DND-41 (cell line): ENCODE measurements at regions not wholly inside any gene's neighbourhood (a gene's known extent, or its start where the extent isn't known, plus 50 kb on each side); places are given as distances from the start of the nearest gene placed in this dataset.

Experiments used
- ATAC-seq: fragments of 200-7000 bp; cut with Tn5 transposase; 3 replicates; pipeline ENCODE4 v1.9.1; 2021; ENCODE audit warnings: low read depth; ENCODE audit not compliant: insufficient read depth
- DNase-seq: peaks from one replicate; pipeline ENCODE4 v3.0.0-alpha.2; 2020
- H2AFZ ChIP-seq: 2 replicates; pipeline ENCODE4 v1.6.0; 2012; ENCODE audit warnings: low read depth, low read length
- H3K27ac ChIP-seq: 2 replicates; pipeline ENCODE4 v1.5.1; 2012; ENCODE audit warnings: low read length, inconsistent platforms
- H3K27me3 ChIP-seq: fragments of 200-600 bp; sonication (generic); 2 replicates; pipeline ENCODE4 v1.6.0; 2012; ENCODE audit warnings: low read length, mild to moderate bottlenecking, inconsistent platforms; ENCODE audit not compliant: insufficient read depth, poor library complexity
- H3K36me3 ChIP-seq: 2 replicates; pipeline ENCODE4 v1.5.1; 2012; ENCODE audit warnings: low read length, inconsistent platforms; ENCODE audit not compliant: insufficient read depth
- H3K4me1 ChIP-seq: 2 replicates; pipeline ENCODE4 v1.5.1; 2012; ENCODE audit warnings: mild to moderate bottlenecking, low read length; ENCODE audit not compliant: insufficient read depth
- H3K4me2 ChIP-seq: 2 replicates; pipeline ENCODE4 v1.6.0; 2012; ENCODE audit warnings: mild to moderate bottlenecking, moderate library complexity, low read length, inconsistent platforms; ENCODE audit not compliant: insufficient read depth
- H3K4me3 ChIP-seq, 2 experiments: fragments of 200-600 bp in 1 of 2; shearing (Covaris generic) in 1 of 2; 2 replicates each; pipeline ENCODE4 v1.5.1; 2012 to 2016; ENCODE audit warnings: inconsistent platforms in 2 of 2, low read length in 2 of 2, mild to moderate bottlenecking in 2 of 2, low read depth in 1 of 2, moderate library complexity in 1 of 2
- H3K79me2 ChIP-seq: 2 replicates; pipeline ENCODE4 v1.6.0; 2012; ENCODE audit warnings: low read length, inconsistent platforms; ENCODE audit not compliant: insufficient read depth
- H3K9ac ChIP-seq: 2 replicates; pipeline ENCODE4 v1.6.0; 2012; ENCODE audit warnings: low read depth, mild to moderate bottlenecking, inconsistent platforms, low read length, moderate library complexity
- H3K9me3 ChIP-seq: 2 replicates; pipeline ENCODE4 v1.5.1; 2012; ENCODE audit warnings: low read length, moderate library complexity, mild to moderate bottlenecking, inconsistent platforms; ENCODE audit not compliant: insufficient read depth, severe bottlenecking
- H4K20me1 ChIP-seq: 2 replicates; pipeline ENCODE4 v1.6.0; 2012; ENCODE audit warnings: low read length; ENCODE audit not compliant: insufficient read depth
- CTCF ChIP-seq: IDR thresholded peaks from 2 replicates; pipeline ENCODE4 v1.5.1; 2012; ENCODE audit warnings: borderline replicate concordance, low read length, moderate library complexity, mild to moderate bottlenecking; ENCODE audit not compliant: poor library complexity, severe bottlenecking; ENCODE audit errors: extremely low read depth
- EZH2 ChIP-seq: IDR thresholded peaks from 3 replicates; pipeline ENCODE4 v1.6.1; 2012; ENCODE audit warnings: borderline replicate concordance, low read depth, mild to moderate bottlenecking, moderate library complexity, low read length, inconsistent platforms; ENCODE audit not compliant: severe bottlenecking

- no peak for TF ChIP-seq CTCF
- TF ChIP-seq EZH2 = no peak
- ATAC-seq (no peak), DNase-seq (no peak)
- no peak overlapping the region for H3K9ac ChIP-seq
- no peak overlapping the region for H2AFZ ChIP-seq
- no peaks in the 10 kb centered on the region for H3K36me3 ChIP-seq
- no peaks in the 10 kb centered on the region for H3K9me3 ChIP-seq
- no peak overlapping the region for H3K27ac ChIP-seq
- H3K4me3 ChIP-seq = no peak overlapping the region
- H3K79me2 ChIP-seq = no peaks in the 10 kb centered on the region
- H3K4me2 ChIP-seq = no peak overlapping the region
- no peaks in the 10 kb centered on the region for H4K20me1 ChIP-seq
- H3K4me1 ChIP-seq = no peaks in the 10 kb centered on the region
- H3K27me3 ChIP-seq = no peaks in the 10 kb centered on the region
Measured at GRCh38 chr9:19513671-19514275, 105.0 kb downstream of the ACER2 start.

- Histone ChIP-seq H3K27me3 (no peaks in the 10 kb centered on the region), H3K79me2 (no peaks in the 10 kb centered on the region), H3K36me3 (no peaks in the 10 kb centered on the region), H3K27ac (no peak overlapping the region), H3K9ac (no peak overlapping the region), H2AFZ (no peak overlapping the region), H3K4me3 (no peak overlapping the region), H3K9me3 (no peaks in the 10 kb centered on the region), H4K20me1 (no peaks in the 10 kb centered on the region), H3K4me2 (no peak overlapping the region), H3K4me1 (no peaks in the 10 kb centered on the region)
- no peak for ATAC-seq
- DNase-seq = no peak
- TF ChIP-seq EZH2 (no peak), CTCF (no peak)
Measured at GRCh38 chr9:19512103-19512832, 103.5 kb downstream of the ACER2 start.

- Histone ChIP-seq H2AFZ (no peak overlapping the region), H3K27ac (no peak overlapping the region), H3K4me2 (no peak overlapping the region), H3K4me3 (no peak overlapping the region), H3K27me3 (no peaks in the 10 kb centered on the region), H3K9me3 (no peaks in the 10 kb centered on the region), H3K79me2 (no peaks in the 10 kb centered on the region), H3K4me1 (no peaks in the 10 kb centered on the region), H3K9ac (no peak overlapping the region), H4K20me1 (no peaks in the 10 kb centered on the region), H3K36me3 (no peaks in the 10 kb centered on the region)
- no peak for DNase-seq
- TF ChIP-seq CTCF = no peak
- TF ChIP-seq EZH2 = no peak
- no peak for ATAC-seq
Measured at GRCh38 chr9:19511694-19512093, 102.9 kb downstream of the ACER2 start.
